Suprapubic skin (tissue), 4 donors: ENCODE measurements at regions not wholly inside any gene's neighbourhood (a gene's known extent, or its start where the extent isn't known, plus 50 kb on each side); places are given as distances from the start of the nearest gene placed in this dataset.

Experiments
- DNase-seq, 2 donors: peaks; one replicate each; pipeline ENCODE4 v3.0.0-alpha.2; 2019; ENCODE audit warnings: low spot score in 2 of 2
- H3K27ac ChIP-seq: fragments of 200-600 bp; sonication (generic); one replicate; pipeline ENCODE4 v1.5.1; 2019
- H3K27me3 ChIP-seq: fragments of 200-600 bp; sonication (generic); one replicate; pipeline ENCODE4 v1.5.1; 2019
- H3K36me3 ChIP-seq: fragments of 200-600 bp; sonication (generic); one replicate; pipeline ENCODE4 v1.5.1; 2019
- H3K4me1 ChIP-seq: fragments of 200-600 bp; sonication (generic); one replicate; pipeline ENCODE4 v1.5.1; 2019
- H3K4me3 ChIP-seq: fragments of 200-600 bp; sonication (generic); one replicate; pipeline ENCODE4 v1.5.1; 2019; ENCODE audit warnings: mild to moderate bottlenecking
- H3K9me3 ChIP-seq: fragments of 200-600 bp; sonication (generic); one replicate; pipeline ENCODE4 v1.5.1; 2019
- EP300 ChIP-seq: sonication (generic); formaldehyde crosslinking; IDR thresholded peaks from one replicate; pipeline ENCODE4 v1.6.1; 2017; ENCODE audit warnings: antibody characterized with exemption
- POLR2A ChIP-seq, 2 donors: fragments of 450-650 bp; IDR thresholded peaks; one replicate each; pipeline ENCODE4 v1.6.1; 2017; ENCODE audit warnings: antibody characterized with exemption in 2 of 2, mild to moderate bottlenecking in 2 of 2, moderate library complexity in 2 of 2
- POLR2AphosphoS5 ChIP-seq, 3 donors: sonication (generic); formaldehyde crosslinking; IDR thresholded peaks; one replicate each; pipeline ENCODE4 v1.6.1; 2017; ENCODE audit warnings: antibody characterized with exemption in 3 of 3
- WGBS: methylation state at CpG from one replicate; pipeline ENCODE4 v1.1.5; 2018; 5-methylcytosine and 5-hydroxymethylcytosine counted together
- TF ChIP-seq, protein P1 (sequence below), 2 donors: fragments of 200-600 bp in 1 of 2; fragments of 450-650 bp in 1 of 2; sonication (generic) in 1 of 2; IDR thresholded peaks; one replicate each; pipeline ENCODE4 v1.5.1; 2016 to 2019; ENCODE audit warnings: antibody characterized with exemption in 2 of 2, mild to moderate bottlenecking in 1 of 2, moderate library complexity in 1 of 2

DNA sequence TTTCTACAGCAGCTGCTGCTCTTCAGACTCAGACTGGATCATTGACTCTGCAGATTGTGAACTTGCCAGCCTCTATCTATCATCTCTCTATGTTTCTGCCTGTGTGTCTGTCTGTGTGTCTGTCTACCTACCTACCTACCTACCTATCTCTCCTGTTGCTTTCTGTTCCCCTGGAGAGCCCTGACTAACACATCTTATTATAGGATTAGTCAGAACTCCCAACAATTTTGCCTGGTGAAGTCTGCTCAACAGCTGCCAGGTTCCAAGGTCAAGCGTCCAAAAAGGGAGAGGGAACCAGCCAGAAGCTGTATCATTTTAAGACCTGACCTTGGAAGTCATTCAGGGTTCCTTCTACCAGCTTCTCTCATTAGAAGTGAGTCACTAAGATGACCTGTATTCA, 579.0 kb upstream of the DPP6 start:
- H3K27ac ChIP-seq = no peak overlapping the region
- WGBS = 41% methylated on average over 1 of the region's 1 CpG
- H3K27me3 ChIP-seq = no peaks in the 10 kb centered on the region
- no peaks in the 10 kb centered on the region for H3K36me3 ChIP-seq
- H3K9me3 ChIP-seq = no peaks in the 10 kb centered on the region
- TF ChIP-seq EP300 (no peak), POLR2AphosphoS5 (IDR thresholded peaks at IDR 0.05) (no peak), POLR2A (IDR thresholded peaks at IDR 0.05) (no peak)
- TF ChIP-seq, protein P1, sequence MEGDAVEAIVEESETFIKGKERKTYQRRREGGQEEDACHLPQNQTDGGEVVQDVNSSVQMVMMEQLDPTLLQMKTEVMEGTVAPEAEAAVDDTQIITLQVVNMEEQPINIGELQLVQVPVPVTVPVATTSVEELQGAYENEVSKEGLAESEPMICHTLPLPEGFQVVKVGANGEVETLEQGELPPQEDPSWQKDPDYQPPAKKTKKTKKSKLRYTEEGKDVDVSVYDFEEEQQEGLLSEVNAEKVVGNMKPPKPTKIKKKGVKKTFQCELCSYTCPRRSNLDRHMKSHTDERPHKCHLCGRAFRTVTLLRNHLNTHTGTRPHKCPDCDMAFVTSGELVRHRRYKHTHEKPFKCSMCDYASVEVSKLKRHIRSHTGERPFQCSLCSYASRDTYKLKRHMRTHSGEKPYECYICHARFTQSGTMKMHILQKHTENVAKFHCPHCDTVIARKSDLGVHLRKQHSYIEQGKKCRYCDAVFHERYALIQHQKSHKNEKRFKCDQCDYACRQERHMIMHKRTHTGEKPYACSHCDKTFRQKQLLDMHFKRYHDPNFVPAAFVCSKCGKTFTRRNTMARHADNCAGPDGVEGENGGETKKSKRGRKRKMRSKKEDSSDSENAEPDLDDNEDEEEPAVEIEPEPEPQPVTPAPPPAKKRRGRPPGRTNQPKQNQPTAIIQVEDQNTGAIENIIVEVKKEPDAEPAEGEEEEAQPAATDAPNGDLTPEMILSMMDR (IDR thresholded peaks at IDR 0.05) = no peak
- no peak overlapping the region for H3K4me3 ChIP-seq
- H3K4me1 ChIP-seq = no peaks in the 10 kb centered on the region
- no peak for DNase-seq

DNA sequence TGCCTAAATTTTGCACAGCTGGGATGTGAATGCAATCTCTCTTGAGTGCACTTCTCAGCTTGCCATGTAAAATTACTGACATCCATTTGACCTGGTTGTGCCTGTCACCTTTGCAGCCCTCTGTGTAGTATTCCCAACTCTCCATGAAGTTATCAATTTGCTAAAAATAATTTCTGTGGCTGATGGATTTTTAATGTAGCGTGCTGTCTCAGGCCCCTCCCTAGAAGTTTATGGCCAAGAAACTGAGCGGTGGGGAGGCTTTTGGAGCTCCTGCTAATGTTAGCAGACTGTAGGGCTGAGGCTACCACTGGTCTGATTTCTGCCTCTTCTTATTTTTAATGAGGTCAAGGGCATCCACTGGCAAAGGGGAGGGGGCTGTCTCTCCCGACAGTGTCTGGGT, 577.0 kb upstream of the DPP6 start:
- Histone ChIP-seq H3K36me3 (no peaks in the 10 kb centered on the region), H3K27ac (no peak overlapping the region), H3K9me3 (no peaks in the 10 kb centered on the region), H3K4me3 (no peak overlapping the region), H3K27me3 (no peaks in the 10 kb centered on the region), H3K4me1 (no peaks in the 10 kb centered on the region)
- TF ChIP-seq POLR2A (IDR thresholded peaks at IDR 0.05) (no peak), EP300 (no peak), POLR2AphosphoS5 (IDR thresholded peaks at IDR 0.05) (no peak)
- TF ChIP-seq, protein P1 (IDR thresholded peaks at IDR 0.05) = no peak
- no peak for DNase-seq
- WGBS = 76% methylated on average over 3 of the region's 3 CpGs

DNA sequence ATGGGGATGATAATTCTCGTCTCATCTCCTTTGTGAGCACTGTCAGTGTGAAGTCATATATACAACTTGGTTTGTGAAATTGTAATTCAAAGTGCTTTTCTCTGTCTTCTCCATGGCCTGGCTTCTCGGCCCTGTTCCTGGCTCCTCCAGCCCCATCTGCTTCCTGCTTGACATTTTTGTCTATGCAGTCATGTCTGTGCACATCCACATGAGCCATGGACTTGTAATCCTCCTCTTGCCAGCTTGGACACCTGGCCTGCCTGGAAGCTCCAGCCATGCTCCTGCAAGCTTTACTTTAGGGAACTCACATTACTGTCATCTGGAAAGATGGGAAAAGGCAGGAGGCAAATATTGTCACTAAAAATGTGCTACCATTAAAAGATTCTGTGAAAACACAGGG, 576.0 kb upstream of the DPP6 start:
- Histone ChIP-seq H3K4me3 (no peak overlapping the region), H3K27ac (no peak overlapping the region), H3K4me1 (no peaks in the 10 kb centered on the region), H3K27me3 (no peaks in the 10 kb centered on the region), H3K36me3 (no peaks in the 10 kb centered on the region), H3K9me3 (no peaks in the 10 kb centered on the region)
- WGBS = 74% methylated on average over 2 of the region's 2 CpGs
- no peak for DNase-seq
- TF ChIP-seq POLR2A (IDR thresholded peaks at IDR 0.05) = no peak
- TF ChIP-seq, protein P1 (IDR thresholded peaks at IDR 0.05) = no peak
- no peak for TF ChIP-seq EP300
- no peak for TF ChIP-seq POLR2AphosphoS5 (IDR thresholded peaks at IDR 0.05)

DNA sequence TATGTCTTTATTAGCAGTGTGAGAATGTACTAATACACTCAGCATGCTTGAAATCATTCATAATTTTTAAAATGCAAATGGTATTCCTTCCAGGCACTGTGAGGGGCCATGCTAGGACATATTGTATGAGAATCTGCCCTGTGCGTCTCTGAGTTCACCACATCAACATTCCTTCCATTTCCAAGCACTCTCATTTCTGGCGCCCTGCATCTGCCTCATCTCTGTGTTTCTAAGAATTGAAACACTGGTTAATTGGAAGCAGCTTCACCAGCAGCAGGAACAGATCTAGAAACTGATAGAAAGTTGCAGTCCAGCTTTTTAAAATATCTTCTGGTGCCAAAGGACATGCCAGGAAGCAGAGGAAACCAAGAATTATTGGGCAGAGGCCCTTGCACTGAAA, 555.9 kb upstream of the DPP6 start:
- Histone ChIP-seq H3K9me3 (no peaks in the 10 kb centered on the region), H3K27ac (no peak overlapping the region), H3K36me3 (no peaks in the 10 kb centered on the region), H3K4me3 (no peak overlapping the region), H3K27me3 (no peaks in the 10 kb centered on the region), H3K4me1 (no peaks in the 10 kb centered on the region)
- no peak for TF ChIP-seq POLR2AphosphoS5 (IDR thresholded peaks at IDR 0.05)
- TF ChIP-seq, protein P1 (IDR thresholded peaks at IDR 0.05) = no peak
- no peak for TF ChIP-seq EP300
- TF ChIP-seq POLR2A (IDR thresholded peaks at IDR 0.05) = no peak
- 72% methylated on average over 2 of the region's 2 CpGs for WGBS
- DNase-seq = no peak

DNA sequence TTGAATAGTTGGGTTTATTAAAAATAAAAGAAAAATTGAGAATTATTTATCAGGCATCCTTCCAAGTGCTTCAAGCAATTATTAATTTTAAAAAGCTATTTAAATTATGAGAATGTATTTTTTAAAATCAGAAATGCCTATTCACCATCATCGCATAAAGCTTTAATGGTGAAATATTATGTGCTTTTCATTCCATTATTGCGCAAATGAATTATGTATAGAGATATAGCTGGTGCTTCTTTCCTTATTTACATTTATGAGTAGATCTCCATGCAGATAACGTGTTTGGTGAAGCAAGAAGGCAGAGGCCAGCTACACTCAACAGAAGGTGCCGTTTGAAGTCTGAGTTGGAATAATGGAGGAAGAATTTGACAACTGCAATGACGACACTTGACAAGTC, 549.1 kb upstream of the DPP6 start:
- no peaks in the 10 kb centered on the region for H3K27me3 ChIP-seq
- 65% methylated on average over 5 of the region's 5 CpGs for WGBS
- no peaks in the 10 kb centered on the region for H3K36me3 ChIP-seq
- H3K4me1 ChIP-seq = no peaks in the 10 kb centered on the region
- H3K9me3 ChIP-seq = peaks cover 5% of the 10 kb centered on the region
- H3K4me3 ChIP-seq = no peak overlapping the region
- no peak for TF ChIP-seq POLR2AphosphoS5 (IDR thresholded peaks at IDR 0.05)
- TF ChIP-seq POLR2A (IDR thresholded peaks at IDR 0.05) = no peak
- TF ChIP-seq, protein P1 (IDR thresholded peaks at IDR 0.05) = no peak
- no peak for TF ChIP-seq EP300
- no peak for DNase-seq
- H3K27ac ChIP-seq = no peak overlapping the region
